ENCODE measurements at regions not wholly inside any gene's neighbourhood (a gene's known extent, or its start where the extent isn't known, plus 50 kb on each side); places are given as distances from the start of the nearest gene placed in this dataset.
"Not testable (repeated sequence)": the region's sequence is repeated elsewhere in the genome, so short reads cannot be mapped to it uniquely, and the experiment has no call there.

DNA sequence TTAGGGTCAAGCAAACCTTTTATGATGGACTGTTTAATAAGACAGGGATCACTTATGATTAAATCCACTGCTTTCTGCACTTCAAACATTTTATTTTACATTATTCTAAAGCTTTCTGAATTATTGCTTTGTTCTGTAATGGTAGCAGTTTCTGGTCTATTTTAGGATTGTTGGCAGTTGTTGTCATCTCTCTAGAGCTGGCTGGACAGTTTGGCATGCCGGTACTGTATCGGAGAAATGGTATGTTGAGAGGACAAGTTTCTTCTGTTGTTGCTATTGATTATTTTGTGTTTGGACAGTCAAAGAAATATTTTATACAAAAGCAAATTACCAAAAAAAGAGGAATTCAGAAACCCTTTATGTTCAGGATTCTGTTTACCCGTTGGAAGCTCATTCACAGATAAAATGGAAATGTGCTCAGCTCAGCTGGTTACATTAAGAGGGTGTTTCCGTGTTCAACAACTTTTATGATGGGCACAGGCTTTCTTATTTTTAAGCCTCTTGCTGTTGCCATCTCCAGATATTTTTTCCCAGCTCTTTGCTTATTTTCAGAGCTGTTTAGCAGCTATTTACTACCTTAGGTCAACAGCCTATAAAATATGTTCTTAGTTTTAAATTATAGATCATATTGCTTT lies 214.6 kb upstream of the IGFBP7 start:
- no peak for DNase-seq (ENCODE audit: low spot score)

DNA sequence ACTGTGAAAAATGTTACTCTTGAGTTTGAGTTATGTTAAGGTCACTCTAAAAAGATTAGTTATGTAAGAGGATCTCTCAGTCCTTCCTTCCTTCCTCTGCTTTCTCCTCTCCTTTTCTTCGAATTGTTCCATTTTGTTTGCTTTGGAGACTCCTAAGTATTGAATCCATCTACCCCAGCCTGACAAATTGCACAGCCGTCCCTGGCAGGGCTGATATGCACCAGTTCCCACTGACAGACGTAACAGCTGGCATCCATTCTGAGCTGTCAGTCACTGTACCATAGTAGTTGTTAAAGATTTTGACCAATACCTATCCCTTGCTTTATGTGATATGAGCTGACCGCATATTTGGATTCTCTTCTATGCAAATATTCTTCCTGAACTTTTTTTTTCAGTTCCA lies 210.7 kb upstream of the IGFBP7 start:
- DNase-seq (ENCODE audit: low spot score): no peak

DNA sequence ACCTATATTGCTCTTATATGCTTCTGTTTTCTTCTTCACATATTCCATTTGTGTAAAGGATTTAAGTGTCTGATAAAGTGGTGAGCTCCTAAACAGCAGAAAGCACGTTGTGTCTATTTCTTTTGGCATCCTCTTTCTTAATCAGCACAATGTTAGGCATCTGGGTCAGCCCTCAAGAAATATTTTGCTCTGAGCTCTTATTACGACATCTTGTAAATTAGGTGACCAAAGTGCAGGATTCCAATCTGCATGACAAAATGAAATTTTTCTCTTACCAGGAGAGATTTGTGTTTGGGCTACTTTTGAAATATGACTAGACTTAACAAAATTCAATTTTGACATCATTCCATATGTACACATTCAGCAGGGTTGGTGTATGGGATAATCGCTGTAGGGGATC lies 210.0 kb upstream of the IGFBP7 start:
- DNase-seq (ENCODE audit: low spot score): no peak

DNA sequence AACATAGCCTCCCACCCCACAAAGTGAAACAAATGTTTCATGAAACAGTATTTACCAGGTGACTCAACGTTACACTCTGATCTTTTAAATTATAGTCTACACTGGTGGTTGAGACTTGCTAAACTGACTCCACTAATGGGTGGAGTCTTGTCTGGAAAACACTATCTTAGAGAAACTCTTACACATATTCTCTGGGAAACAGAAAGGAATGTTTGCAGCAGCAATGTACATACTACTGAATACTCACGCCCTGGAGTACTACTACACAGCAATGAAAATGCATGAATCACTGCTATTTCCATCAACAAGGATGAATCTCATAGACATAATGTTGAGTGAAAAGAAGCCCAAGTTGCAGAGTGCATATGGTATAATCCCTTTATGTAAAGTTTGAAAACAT lies 208.5 kb upstream of the IGFBP7 start:
- no peak for DNase-seq (ENCODE audit: low spot score)

DNA sequence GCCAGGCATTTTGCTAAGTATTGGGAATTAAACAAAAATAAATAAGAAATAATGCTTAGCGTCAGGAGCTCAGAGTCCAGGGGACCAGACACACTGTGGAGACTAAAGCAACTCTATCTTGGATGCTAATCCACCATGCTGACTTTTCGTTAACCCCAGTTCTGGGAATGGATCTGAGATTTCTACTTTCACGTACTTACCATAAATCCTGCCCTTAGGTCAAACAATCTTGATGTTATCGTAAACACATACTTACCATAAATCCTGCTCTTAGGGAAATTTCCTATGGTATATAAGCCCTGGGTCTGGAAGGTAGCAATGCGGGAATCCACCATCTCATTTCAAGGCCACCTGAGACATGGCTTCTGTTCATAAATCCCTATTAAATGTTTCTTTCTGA lies 204.5 kb upstream of the IGFBP7 start:
- no peak for DNase-seq (ENCODE audit: low spot score)

DNA sequence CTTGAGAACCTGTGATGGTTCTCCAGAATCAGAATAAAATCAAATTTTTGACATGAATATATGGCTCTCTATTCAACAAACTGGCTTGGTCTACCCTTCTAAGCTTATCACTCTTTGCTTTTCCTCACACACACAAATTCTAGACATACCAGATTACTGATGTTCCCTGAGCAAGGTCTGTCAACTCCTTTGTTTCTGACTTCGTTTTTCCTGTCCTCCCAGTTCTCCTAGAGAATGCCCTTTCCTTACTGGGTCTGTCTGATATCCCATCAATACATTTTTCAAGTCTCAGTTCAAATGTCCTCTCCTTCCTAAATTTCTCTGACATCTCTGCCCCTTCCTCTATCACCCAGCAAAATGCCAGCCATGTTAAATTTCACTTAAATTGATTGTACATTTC lies 202.1 kb upstream of the IGFBP7 start:
- no peak for DNase-seq (ENCODE audit: low spot score)

GRCh38 chr4:57309658-57310057 lies 199.5 kb upstream of the IGFBP7 start:
- DNase-seq (ENCODE audit: low spot score): no peak

GRCh38 chr4:57308301-57308700 lies 198.1 kb upstream of the IGFBP7 start:
- DNase-seq (ENCODE audit: low spot score): no peak

- DNase-seq (ENCODE audit: low spot score): no peak
These were observed 195.7 kb upstream of the IGFBP7 start for GRCh38 chr4:57305836-57306235.

DNA sequence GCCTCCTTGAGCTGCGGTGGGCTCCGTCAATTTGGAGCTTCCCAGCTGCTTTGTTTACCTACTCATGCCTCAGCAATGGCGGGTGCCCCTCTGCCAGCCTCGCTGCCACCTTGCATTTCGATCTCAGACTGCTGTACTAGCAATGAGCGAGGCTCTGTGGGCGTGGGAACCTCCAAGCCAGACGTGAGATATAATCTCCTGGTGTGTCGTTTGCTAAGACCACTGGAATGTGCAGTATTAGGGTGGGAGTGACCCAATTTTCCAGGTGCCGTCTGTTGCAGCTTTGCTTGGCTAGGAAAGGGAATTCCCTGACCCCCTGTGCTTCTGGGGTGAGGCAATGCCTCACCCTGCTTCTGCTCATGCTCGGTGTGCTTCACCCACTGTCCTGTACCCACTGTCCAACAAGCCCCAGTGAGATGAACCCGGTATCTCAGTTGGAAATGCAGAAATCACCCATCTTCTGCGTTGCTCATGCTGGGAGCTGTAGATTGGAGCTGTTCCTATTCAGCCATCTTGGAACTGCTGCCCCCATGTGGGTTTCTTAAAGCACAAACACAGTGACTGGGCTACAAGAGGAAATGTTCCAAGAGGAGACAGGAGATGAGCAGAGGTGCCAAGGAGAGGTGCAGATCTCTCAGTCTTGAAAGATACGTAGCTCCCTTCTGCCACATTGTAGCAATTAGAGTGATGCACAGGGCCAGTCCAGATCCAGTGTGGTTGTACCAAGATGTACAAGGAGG lies 193.0 kb upstream of the IGFBP7 start:
- DNase-seq (ENCODE audit: low spot score): no peak

DNA sequence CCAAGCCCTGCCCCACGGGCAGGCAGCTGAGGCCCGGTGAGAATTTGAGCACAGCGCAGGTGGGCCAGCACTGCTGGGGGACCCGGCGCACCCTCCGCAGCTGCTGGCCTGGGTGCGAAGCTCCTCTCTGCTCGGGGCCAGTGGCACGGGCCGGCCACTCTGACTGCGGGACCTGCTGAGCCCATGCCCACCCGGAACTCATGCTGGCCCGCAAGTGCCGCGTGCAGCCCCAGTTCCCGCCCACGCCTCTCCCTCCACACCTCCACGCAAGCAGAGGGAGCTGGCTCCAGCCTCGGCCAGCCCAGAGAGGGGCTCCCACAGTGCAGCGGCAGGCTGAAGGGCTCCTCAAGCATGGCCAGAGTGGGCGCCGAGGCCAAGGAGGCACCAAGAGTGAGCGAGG lies 190.1 kb upstream of the IGFBP7 start:
- not testable (repeated sequence) for DNase-seq (ENCODE audit: low spot score)

- no peak for DNase-seq (ENCODE audit: low spot score)
These were observed 181.7 kb upstream of the IGFBP7 start for GRCh38 chr4:57291911-57292310.

DNA sequence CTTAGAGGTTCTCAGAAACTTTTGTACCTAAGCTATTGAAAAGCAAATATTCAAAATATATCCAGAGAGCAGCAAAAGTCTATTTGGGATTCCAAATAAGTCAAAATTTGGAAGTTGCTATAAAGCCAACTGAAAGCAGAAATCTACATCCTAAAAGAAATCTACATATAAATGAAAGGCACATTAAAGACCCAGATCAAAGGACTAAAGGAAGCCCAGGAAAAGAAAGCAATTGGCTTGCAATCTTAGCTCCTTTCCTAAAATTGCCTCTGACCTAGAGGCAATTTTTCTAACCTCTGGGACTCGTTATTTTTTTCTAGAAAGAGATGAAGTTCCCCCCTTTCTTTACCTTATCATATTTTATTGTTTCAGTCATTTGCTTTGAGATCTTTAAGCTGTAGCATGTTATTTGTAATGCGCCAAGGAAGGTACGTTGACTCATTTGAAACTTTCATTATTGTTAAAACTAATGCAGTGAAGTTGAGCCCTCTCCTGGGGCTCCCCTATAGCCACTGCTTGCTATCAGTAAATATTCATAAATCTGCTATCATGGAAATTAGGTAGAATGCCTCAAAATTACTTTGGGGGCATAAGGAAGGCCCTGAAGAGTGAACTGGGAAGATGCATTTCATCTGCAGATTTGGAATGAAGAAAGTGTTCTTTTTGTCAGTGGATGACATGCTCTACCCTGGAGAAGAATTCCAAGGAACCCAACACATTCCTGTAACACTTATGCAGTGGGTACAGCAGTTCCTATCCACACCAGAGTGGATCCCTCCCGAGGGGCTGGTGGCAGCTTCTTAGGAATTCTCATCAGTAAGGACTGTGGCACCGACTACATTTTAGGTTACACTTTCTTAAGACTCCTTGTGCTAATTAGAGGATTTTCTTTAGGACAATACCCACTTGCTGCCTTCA lies 177.8 kb upstream of the IGFBP7 start:
- peak; percentile 12 for DNase-seq (ENCODE audit: low spot score)

DNA sequence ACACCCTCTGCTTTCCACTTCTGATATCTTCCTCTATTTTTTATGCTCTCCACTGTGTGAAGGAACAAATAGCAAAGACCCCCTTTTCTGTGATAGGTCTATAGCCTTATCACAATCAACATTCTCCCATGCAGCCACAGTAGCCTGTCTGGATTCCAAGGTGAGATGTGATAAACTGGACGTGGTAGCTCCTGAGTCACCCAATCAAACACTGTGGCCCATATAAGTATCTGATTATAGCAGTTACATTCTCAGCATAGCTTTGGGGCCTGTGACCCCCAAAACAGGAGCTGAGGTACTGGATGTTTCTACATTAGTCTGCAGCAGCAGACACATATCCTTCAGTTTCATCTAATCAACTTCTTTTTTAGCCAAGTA lies 172.7 kb upstream of the IGFBP7 start:
- no peak for DNase-seq (ENCODE audit: low spot score)

DNA sequence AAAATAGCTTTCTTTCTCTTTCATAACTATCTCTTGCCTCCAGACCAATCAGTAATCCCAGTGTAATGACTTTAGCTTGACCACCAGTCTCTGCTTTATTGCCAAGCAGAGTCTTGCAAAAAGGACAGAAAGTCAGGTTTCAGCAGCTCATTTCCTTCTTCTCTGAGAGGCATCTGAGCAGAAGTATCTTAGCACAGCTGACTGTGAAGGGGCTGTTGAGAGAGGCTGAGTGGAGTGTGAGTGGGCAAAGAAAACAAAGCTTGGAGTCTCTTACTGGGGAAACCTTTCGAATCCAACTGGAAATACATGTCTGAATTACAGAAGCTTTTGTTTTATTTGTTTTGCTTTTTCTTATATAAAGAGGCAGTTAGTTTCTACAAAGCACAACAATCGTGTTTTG lies 170.3 kb upstream of the IGFBP7 start:
- DNase-seq (ENCODE audit: low spot score): no peak

- DNase-seq (ENCODE audit: low spot score): no peak
These were observed 168.6 kb upstream of the IGFBP7 start for GRCh38 chr4:57278780-57279179.

DNA sequence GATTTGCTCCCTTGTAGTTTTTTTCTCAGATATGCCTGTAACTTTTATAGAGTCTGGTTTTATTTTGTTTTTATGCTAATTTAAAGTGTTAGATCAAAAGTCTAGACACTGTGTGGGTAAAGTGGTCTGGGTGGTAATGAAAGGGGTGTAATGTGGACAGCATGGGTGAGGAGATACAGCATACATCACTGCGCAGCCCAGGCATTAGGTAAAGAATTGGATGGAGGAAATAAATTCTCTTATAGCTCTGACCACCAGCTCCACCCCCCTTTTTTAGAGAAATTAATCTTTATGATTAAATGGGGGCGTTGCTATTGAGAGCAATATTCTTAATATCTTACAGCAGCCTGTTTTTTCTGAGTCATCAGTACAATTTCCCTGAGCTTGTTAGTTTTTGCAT lies 163.9 kb upstream of the IGFBP7 start:
- DNase-seq (ENCODE audit: low spot score): no peak

DNA sequence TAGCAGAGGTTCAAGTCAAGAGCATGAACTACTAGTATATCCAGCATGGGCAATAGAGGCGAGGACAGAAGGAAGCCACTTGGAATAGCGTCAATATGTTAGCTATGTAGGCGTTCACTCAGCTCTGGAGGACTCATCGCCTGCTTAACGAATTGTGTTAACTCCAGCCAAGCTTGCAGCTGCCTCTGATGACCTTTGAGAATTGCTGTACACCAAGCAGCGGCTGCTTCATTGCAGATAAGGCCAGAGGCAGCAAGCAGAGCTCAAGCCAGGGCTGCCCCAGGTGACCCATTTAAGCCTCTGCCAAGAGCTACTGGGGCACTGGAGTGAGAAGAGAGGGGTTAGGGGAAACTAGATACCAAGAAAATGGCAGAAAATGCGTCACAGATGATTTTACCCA lies 160.2 kb upstream of the IGFBP7 start:
- DNase-seq (ENCODE audit: low spot score): no peak

DNA sequence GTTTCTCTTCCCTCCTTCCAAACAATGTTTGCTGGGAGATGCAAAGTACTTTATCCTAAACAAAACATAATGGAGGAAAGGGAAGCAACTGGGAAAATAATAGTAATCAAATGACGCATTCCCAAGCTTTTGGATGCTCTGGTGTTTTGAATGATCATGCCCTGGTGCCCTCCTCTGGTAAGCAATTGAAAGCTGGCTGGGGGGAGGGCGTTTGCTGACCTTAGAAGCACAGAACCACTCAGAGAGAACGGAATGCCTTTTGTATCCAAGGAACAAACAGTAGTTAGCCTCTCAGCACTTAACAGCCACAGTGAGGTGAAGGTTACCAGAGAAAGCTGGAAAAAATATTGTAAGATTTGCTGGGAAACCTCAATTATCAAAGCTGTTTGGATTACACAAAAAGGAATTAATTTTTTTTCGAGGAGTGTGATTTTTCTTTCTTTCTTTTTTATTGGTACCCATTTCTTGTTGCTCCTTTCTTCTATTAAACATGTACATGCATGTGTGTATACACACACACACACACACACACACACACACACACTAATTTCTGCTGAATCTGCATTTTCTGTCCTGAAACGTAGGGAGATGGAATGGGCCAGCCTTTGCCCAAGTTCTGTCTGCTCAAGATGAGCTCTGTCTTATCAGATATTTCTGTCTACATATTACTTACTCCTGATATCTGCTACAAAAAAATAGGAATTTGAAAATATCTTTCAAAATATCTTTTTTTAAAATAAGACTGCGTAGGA lies 155.8 kb upstream of the IGFBP7 start:
- DNase-seq (ENCODE audit: low spot score): peak; percentile 55

DNA sequence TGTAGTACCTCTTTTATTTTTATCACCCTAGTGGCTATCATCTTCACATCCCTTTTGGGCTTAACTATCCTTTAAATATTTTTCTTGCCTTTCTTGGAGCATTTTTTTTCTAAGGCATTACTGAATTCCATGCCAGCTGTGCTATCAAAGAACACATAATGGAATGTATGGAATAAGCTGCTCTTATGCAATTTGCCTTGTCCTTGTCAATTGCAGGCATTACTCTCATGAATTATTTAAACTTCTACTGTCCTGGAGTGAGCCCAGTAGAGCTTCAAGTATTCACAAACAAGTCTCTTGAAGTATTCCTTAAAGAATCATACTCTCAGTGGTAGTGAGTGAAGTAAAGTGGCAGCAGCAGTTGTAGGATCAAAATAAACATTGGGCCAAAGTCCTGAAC lies 144.6 kb upstream of the IGFBP7 start:
- no peak for DNase-seq (ENCODE audit: low spot score)

- no peak for DNase-seq (ENCODE audit: low spot score)
These were observed 138.9 kb upstream of the IGFBP7 start for GRCh38 chr4:57249083-57249482.

- DNase-seq (ENCODE audit: low spot score): no peak
These were observed 132.9 kb upstream of the IGFBP7 start for GRCh38 chr4:57243076-57243475.

Measured in iPS-NIHi11 (cell line).